H9 (cell line): ENCODE measurements at regions not wholly inside any gene's neighbourhood (a gene's known extent, or its start where the extent isn't known, plus 50 kb on each side); places are given as distances from the start of the nearest gene placed in this dataset.
"Not testable (repeated sequence)": the region's sequence is repeated elsewhere in the genome, so short reads cannot be mapped to it uniquely, and the experiment has no call there.

Source experiments
- DNase-seq: peaks from one replicate; pipeline ENCODE4 v3.0.0-alpha.2; 2017
- H2AFZ ChIP-seq: one replicate; pipeline ENCODE4 v1.6.1; 2013; ENCODE audit warnings: mild to moderate bottlenecking, low read length, control low read depth, moderate library complexity
- H2AK5ac ChIP-seq: 2 replicates; pipeline ENCODE4 v1.6.1; 2013; ENCODE audit warnings: low read length, control low read depth, mixed read lengths; ENCODE audit not compliant: insufficient read length
- H2BK120ac ChIP-seq: one replicate; pipeline ENCODE4 v1.6.1; 2013; ENCODE audit warnings: low read depth, mild to moderate bottlenecking, low read length, control low read depth, inconsistent platforms; ENCODE audit not compliant: poor library complexity, severe bottlenecking
- H2BK12ac ChIP-seq: 2 replicates; pipeline ENCODE4 v1.6.1; 2013; ENCODE audit warnings: low read length, control low read depth, mixed read lengths, low read depth; ENCODE audit not compliant: insufficient read length
- H2BK15ac ChIP-seq: 2 replicates; pipeline ENCODE4 v1.6.1; 2013; ENCODE audit warnings: low read depth, low read length, control low read depth
- H2BK20ac ChIP-seq: one replicate; pipeline ENCODE4 v1.6.1; 2013; ENCODE audit warnings: low read depth, mild to moderate bottlenecking, low read length, control low read depth, inconsistent platforms; ENCODE audit not compliant: poor library complexity, severe bottlenecking
- H2BK5ac ChIP-seq: 2 replicates; pipeline ENCODE4 v1.6.1; 2013; ENCODE audit warnings: low read length, control low read depth, mixed read lengths; ENCODE audit not compliant: insufficient read length
- H3K14ac ChIP-seq: 2 replicates; pipeline ENCODE4 v1.6.1; 2013; ENCODE audit warnings: low read length, control low read depth; ENCODE audit not compliant: insufficient read depth
- H3K18ac ChIP-seq: 2 replicates; pipeline ENCODE4 v1.6.1; 2013; ENCODE audit warnings: low read depth, mild to moderate bottlenecking, mixed read lengths, low read length, control low read depth; ENCODE audit not compliant: insufficient read length
- H3K23ac ChIP-seq: 2 replicates; pipeline ENCODE4 v1.6.1; 2013; ENCODE audit warnings: low read length, control low read depth, mixed read lengths, low read depth; ENCODE audit not compliant: insufficient read length
- H3K23me2 ChIP-seq: 2 replicates; pipeline ENCODE4 v1.6.1; 2013; ENCODE audit warnings: low read depth, mild to moderate bottlenecking, mixed read lengths, low read length, control low read depth; ENCODE audit not compliant: insufficient read length, poor library complexity, severe bottlenecking
- H3K27ac ChIP-seq: 2 replicates; pipeline ENCODE4 v1.5.1; 2013; ENCODE audit warnings: low read length, control low read depth, mixed read lengths, low read depth; ENCODE audit not compliant: insufficient read length
- H3K27me3 ChIP-seq: 2 replicates; pipeline ENCODE4 v1.6.1; 2013; ENCODE audit warnings: low read length, control low read depth, inconsistent platforms; ENCODE audit not compliant: insufficient read depth
- H3K4ac ChIP-seq: 2 replicates; pipeline ENCODE4 v1.6.1; 2013; ENCODE audit warnings: low read depth, mild to moderate bottlenecking, control low read depth, inconsistent platforms, low read length, moderate library complexity
- H3K4me1 ChIP-seq: 2 replicates; pipeline ENCODE4 v1.6.1; 2013; ENCODE audit warnings: low read length, control low read depth, inconsistent platforms; ENCODE audit not compliant: insufficient read depth
- H3K4me2 ChIP-seq: 2 replicates; pipeline ENCODE4 v1.6.1; 2013; ENCODE audit warnings: low read length, control low read depth, mixed read lengths; ENCODE audit not compliant: insufficient read length, insufficient read depth
- H3K56ac ChIP-seq: 2 replicates; pipeline ENCODE4 v1.6.1; 2013; ENCODE audit warnings: low read depth, mild to moderate bottlenecking, mixed read lengths, low read length, control low read depth; ENCODE audit not compliant: insufficient read length
- H3K79me1 ChIP-seq: 2 replicates; pipeline ENCODE4 v1.6.1; 2013; ENCODE audit warnings: low read depth, mild to moderate bottlenecking, moderate library complexity, low read length, control low read depth, inconsistent platforms; ENCODE audit not compliant: insufficient read depth, poor library complexity, severe bottlenecking
- H3K79me2 ChIP-seq: 2 replicates; pipeline ENCODE4 v1.6.1; 2013; ENCODE audit warnings: low read length, control low read depth, inconsistent platforms; ENCODE audit not compliant: insufficient read depth
- H3K9ac ChIP-seq: 2 replicates; pipeline ENCODE4 v1.6.1; 2013; ENCODE audit warnings: low read length, control low read depth, mixed read lengths; ENCODE audit not compliant: insufficient read length; ENCODE audit errors: extremely low read depth
- H3K9me3 ChIP-seq: one replicate; pipeline ENCODE4 v1.6.1; 2013; ENCODE audit warnings: low read depth, low read length, inconsistent platforms; ENCODE audit not compliant: control insufficient read depth
- H3T11ph ChIP-seq: one replicate; pipeline ENCODE4 v1.6.1; 2013; ENCODE audit warnings: mild to moderate bottlenecking, low read length, control low read depth, inconsistent platforms
- H4K20me1 ChIP-seq: one replicate; pipeline ENCODE4 v1.6.1; 2013; ENCODE audit not compliant: control insufficient read depth, insufficient read length, insufficient read depth
- H4K5ac ChIP-seq: 2 replicates; pipeline ENCODE4 v1.6.1; 2013; ENCODE audit warnings: low read depth, mild to moderate bottlenecking, mixed read lengths, low read length, control low read depth; ENCODE audit not compliant: insufficient read length
- H4K8ac ChIP-seq: replicated peaks from 2 replicates; pipeline ENCODE4 v1.6.1; 2013; ENCODE audit warnings: low read length, control low read depth, mixed read lengths, low read depth; ENCODE audit not compliant: insufficient read length
- H4K91ac ChIP-seq: 2 replicates; pipeline ENCODE4 v1.6.1; 2013; ENCODE audit warnings: low read depth, mild to moderate bottlenecking, moderate library complexity, mixed read lengths, low read length, control low read depth; ENCODE audit not compliant: insufficient read length
- H3K27ac Mint-ChIP-seq, 3 experiments: 2 replicates in 2 of 3; 3 replicates in 1 of 3; pipeline ENCODE4 v1.8.0; 2020 to 2021; ENCODE audit warnings: mixed read lengths in 3 of 3, mild to moderate bottlenecking in 1 of 3, moderate library complexity in 1 of 3
- H3K27me3 Mint-ChIP-seq: 2 replicates; pipeline ENCODE4 v1.8.0; 2021; ENCODE audit warnings: low read depth, mild to moderate bottlenecking, moderate library complexity, mixed read lengths
- H3K36me3 Mint-ChIP-seq, 3 experiments: 2 replicates in 2 of 3; 3 replicates in 1 of 3; pipeline ENCODE4 v1.8.0; 2020 to 2021; ENCODE audit warnings: low read depth in 3 of 3, mixed read lengths in 3 of 3; ENCODE audit not compliant: insufficient read depth in 1 of 3
- H3K4me1 Mint-ChIP-seq, 2 experiments: 2 replicates each; pipeline ENCODE4 v1.8.0; 2020; ENCODE audit warnings: mixed read lengths in 2 of 2
- H3K4me3 Mint-ChIP-seq, 2 experiments: 2 replicates in 1 of 2; 3 replicates in 1 of 2; pipeline ENCODE4 v1.8.0; 2020 to 2021; ENCODE audit warnings: mild to moderate bottlenecking in 2 of 2, mixed read lengths in 2 of 2, moderate library complexity in 1 of 2
- H3K9me3 Mint-ChIP-seq, 2 experiments: 2 replicates in 1 of 2; 3 replicates in 1 of 2; pipeline ENCODE4 v1.8.0; 2020; ENCODE audit warnings: mild to moderate bottlenecking in 2 of 2, mixed read lengths in 2 of 2, moderate library complexity in 1 of 2
- WGBS: extraction: QIAGEN DNeasy Blood & Tissue Kit; methylation state at CpG from one replicate; pipeline ENCODE4 v1.1.7; 2013; ENCODE audit warnings: missing lambda C conversion rate, low lambda C conversion rate, mixed read lengths; ENCODE audit not compliant: insufficient read length; ENCODE audit errors: extremely low coverage; 5-methylcytosine and 5-hydroxymethylcytosine counted together

- not testable (repeated sequence) for H3K79me1 ChIP-seq, H4K5ac ChIP-seq, H3K23me2 ChIP-seq, H3K4me1 ChIP-seq, H3T11ph ChIP-seq, H3K4me2 ChIP-seq, H3K36me3 Mint-ChIP-seq, H3K9me3 Mint-ChIP-seq, H3K9ac ChIP-seq, H2BK12ac ChIP-seq, H3K9me3 ChIP-seq, H2BK120ac ChIP-seq, H3K4ac ChIP-seq, H4K8ac ChIP-seq, H3K79me2 ChIP-seq, H2AK5ac ChIP-seq, H3K18ac ChIP-seq, H3K4me1 Mint-ChIP-seq, H2BK5ac ChIP-seq, H3K23ac ChIP-seq, H3K27ac ChIP-seq, H2AFZ ChIP-seq, H4K91ac ChIP-seq, H3K27me3 ChIP-seq, H3K14ac ChIP-seq, H4K20me1 ChIP-seq, DNase-seq, H3K56ac ChIP-seq, H2BK15ac ChIP-seq, H3K4me3 Mint-ChIP-seq, H3K27me3 Mint-ChIP-seq, H3K27ac Mint-ChIP-seq, H2BK20ac ChIP-seq
- no CpG with 5 or more reads among the region's 30 CpGs for WGBS
These were observed 5460.9 kb upstream of the TPTE start for GRCh38 chr21:5060364-5061083.

GRCh38 chr21:5064581-5065142, 5456.7 kb upstream of the TPTE start:
- not testable (repeated sequence) for H2BK12ac ChIP-seq, H3K27me3 Mint-ChIP-seq, H3K23me2 ChIP-seq, H3K9ac ChIP-seq, H3K18ac ChIP-seq, H4K20me1 ChIP-seq, H2BK5ac ChIP-seq, H3K4me1 Mint-ChIP-seq, H3K4ac ChIP-seq, H2BK20ac ChIP-seq, H3K9me3 Mint-ChIP-seq, H4K5ac ChIP-seq, H3K23ac ChIP-seq, H3K9me3 ChIP-seq, H3K4me3 Mint-ChIP-seq, H3K14ac ChIP-seq, H3K4me2 ChIP-seq, H3K27ac Mint-ChIP-seq, DNase-seq, H3K36me3 Mint-ChIP-seq, H3K27me3 ChIP-seq, H4K91ac ChIP-seq, H2BK15ac ChIP-seq, H2AFZ ChIP-seq, H3K4me1 ChIP-seq, H3K79me1 ChIP-seq, H2BK120ac ChIP-seq, H3T11ph ChIP-seq, H3K27ac ChIP-seq, H3K56ac ChIP-seq, H2AK5ac ChIP-seq, H4K8ac ChIP-seq, H3K79me2 ChIP-seq
- no CpG with 5 or more reads among the region's 25 CpGs for WGBS
